ENCODE measurements at regions not wholly inside any gene's neighbourhood (a gene's known extent, or its start where the extent isn't known, plus 50 kb on each side); places are given as distances from the start of the nearest gene placed in this dataset.

- TF ChIP-seq CTCF (IDR thresholded peaks at IDR 0.05) (no peak), POLR2A (IDR thresholded peaks at IDR 0.05) (no peak)
- Histone ChIP-seq H3K4me3 (no peak overlapping the region), H3K27me3 (no peaks in the 10 kb centered on the region), H3K4me1 (no peaks in the 10 kb centered on the region), H3K27ac (no peak overlapping the region), H3K36me3 (replicated peaks in 1 of 2; ENCODE audit: insufficient read depth in 1 of 2, low read depth in 2 of 2) (no peaks in the 10 kb centered on the region), H3K9me3 (no peaks in the 10 kb centered on the region)
- DNase-seq, result no peak
- 76 to 80% methylated on average over 5 of the region's 5 CpGs for WGBS, 2 donors
- intact Hi-C loops (cut with DNase I), result no loop called here
- no peak for ATAC-seq
Observed at GRCh38 chr11:128232588-128232987, 354.8 kb downstream of the ETS1 start.

DNA sequence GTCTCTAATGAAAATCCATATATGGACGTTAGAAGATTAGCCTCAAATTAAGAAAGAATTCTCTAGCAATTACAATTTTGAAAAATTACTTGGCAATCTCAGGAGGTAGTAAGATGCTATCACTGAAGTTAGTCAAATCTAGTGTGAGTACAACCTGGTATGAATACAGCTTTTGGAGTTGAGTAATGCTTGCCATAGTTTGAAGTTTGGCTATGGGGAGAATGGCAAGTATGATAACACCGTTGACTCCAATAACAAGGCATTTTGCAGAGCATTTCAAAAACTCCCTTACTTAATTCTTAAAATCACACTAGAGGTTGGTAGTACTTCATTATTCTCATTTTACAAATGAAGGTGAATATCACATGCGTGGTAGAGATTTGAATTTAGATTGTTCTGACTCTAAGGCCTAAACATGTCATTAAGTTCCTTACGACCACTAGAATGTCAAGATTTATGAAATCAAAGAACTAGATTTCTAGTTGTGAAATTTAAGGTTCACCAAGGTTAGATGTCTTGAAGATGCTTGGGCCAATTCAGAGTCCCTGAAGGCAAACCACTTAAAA, 355.4 kb downstream of the ETS1 start:
- TF ChIP-seq POLR2A (IDR thresholded peaks at IDR 0.05) (no peak), CTCF (IDR thresholded peaks at IDR 0.05) (no peak)
- no peaks in the 10 kb centered on the region for H3K27me3 ChIP-seq
- H3K4me1 ChIP-seq, result no peaks in the 10 kb centered on the region
- H3K9me3 ChIP-seq, result no peaks in the 10 kb centered on the region
- H3K36me3 ChIP-seq (replicated peaks in 1 of 2; ENCODE audit: insufficient read depth in 1 of 2, low read depth in 2 of 2), result no peaks in the 10 kb centered on the region
- ATAC-seq (no peak), DNase-seq (no peak)
- H3K27ac ChIP-seq, result no peak overlapping the region
- intact Hi-C loops (cut with DNase I), result no loop called here
- 71 to 77% methylated on average over 4 of the region's 4 CpGs for WGBS, 2 donors
- H3K4me3 ChIP-seq, result no peak overlapping the region

GRCh38 chr11:128227466-128227865, 359.9 kb downstream of the ETS1 start:
- no peak for DNase-seq
- H3K4me3 ChIP-seq, result no peak overlapping the region
- no peaks in the 10 kb centered on the region for H3K36me3 ChIP-seq (replicated peaks in 1 of 2; ENCODE audit: insufficient read depth in 1 of 2, low read depth in 2 of 2)
- H3K27ac ChIP-seq, result no peak overlapping the region
- no peaks in the 10 kb centered on the region for H3K4me1 ChIP-seq
- no peaks in the 10 kb centered on the region for H3K9me3 ChIP-seq
- no peak for TF ChIP-seq POLR2A (IDR thresholded peaks at IDR 0.05)
- no peaks in the 10 kb centered on the region for H3K27me3 ChIP-seq
- 77 to 78% methylated on average over 3 of the region's 3 CpGs for WGBS, 2 donors
- no peak for ATAC-seq
- intact Hi-C loops (cut with DNase I), result no loop called here

DNA sequence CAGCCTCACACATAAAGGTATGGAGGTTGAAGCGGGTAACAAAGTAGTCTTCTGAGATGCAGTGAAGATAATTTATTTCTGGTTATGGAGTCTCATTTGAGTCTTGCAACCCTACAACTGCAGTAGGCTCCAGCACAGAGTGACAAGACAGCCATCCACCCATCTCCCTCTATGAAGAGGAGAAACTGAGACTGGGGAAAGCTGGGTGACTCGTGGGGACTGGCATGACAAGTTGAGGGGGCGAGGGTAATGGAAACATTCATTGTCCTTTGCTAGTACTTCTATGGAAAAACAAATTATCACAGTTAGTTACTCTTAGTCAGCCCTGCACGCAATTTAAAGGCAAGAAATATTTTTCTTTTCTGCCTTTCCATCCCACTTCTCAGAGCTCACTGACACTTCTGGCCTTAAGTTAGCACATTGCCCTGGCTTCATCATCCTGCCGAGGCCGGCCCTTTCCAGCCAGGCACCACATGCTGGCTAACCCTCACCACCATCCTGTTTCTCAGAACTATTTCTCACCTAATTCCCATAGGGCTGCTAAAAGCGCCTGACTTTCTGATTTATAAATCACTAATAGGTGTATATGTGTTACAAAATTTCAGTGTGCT, 361.1 kb downstream of the ETS1 start:
- intact Hi-C loops (cut with DNase I), result no loop called here
- 84% methylated on average over 7 of the region's 7 CpGs for WGBS, 2 donors
- no peaks in the 10 kb centered on the region for H3K9me3 ChIP-seq
- H3K27ac ChIP-seq, result no peak overlapping the region
- H3K27me3 ChIP-seq, result no peaks in the 10 kb centered on the region
- no peak for TF ChIP-seq CTCF (IDR thresholded peaks at IDR 0.05)
- TF ChIP-seq POLR2A (IDR thresholded peaks at IDR 0.05), result no peak
- ATAC-seq, result no peak
- no peak for DNase-seq
- H3K36me3 ChIP-seq (replicated peaks in 1 of 2; ENCODE audit: insufficient read depth in 1 of 2, low read depth in 2 of 2), result no peaks in the 10 kb centered on the region
- no peak overlapping the region for H3K4me3 ChIP-seq
- no peaks in the 10 kb centered on the region for H3K4me1 ChIP-seq

GRCh38 chr11:128222245-128222884, 365.0 kb downstream of the ETS1 start:
- Histone ChIP-seq H3K4me3 (no peak overlapping the region), H3K9me3 (no peaks in the 10 kb centered on the region), H3K4me1 (peaks cover 6% of the 10 kb centered on the region), H3K27ac (no peak overlapping the region), H3K36me3 (replicated peaks in 1 of 2; ENCODE audit: insufficient read depth in 1 of 2, low read depth in 2 of 2) (no peaks in the 10 kb centered on the region), H3K27me3 (no peaks in the 10 kb centered on the region)
- 59 to 62% methylated on average over 5 of the region's 5 CpGs for WGBS, 2 donors
- DNase-seq (no peak), ATAC-seq (no peak)
- TF ChIP-seq CTCF (IDR thresholded peaks at IDR 0.05), result no peak
- no peak for TF ChIP-seq POLR2A (IDR thresholded peaks at IDR 0.05)
- intact Hi-C loops (cut with DNase I), result no loop called here

Measured in body of pancreas (tissue), 4 donors.